GM23338 (cell line): ENCODE measurements at regions not wholly inside any gene's neighbourhood (a gene's known extent, or its start where the extent isn't known, plus 50 kb on each side); places are given as distances from the start of the nearest gene placed in this dataset.

ENCODE experiments used
- ATAC-seq: fragments of 200-7000 bp; cut with Tn5 transposase; 3 replicates; pipeline ENCODE4 v1.9.1; 2020
- DNase-seq: peaks from one replicate; pipeline ENCODE4 v3.0.0-alpha.2; 2015; ENCODE audit warnings: low spot score
- H2AFZ ChIP-seq: fragments of 200-600 bp; sonication (generic); 2 replicates; pipeline ENCODE4 v1.8.0; 2016; ENCODE audit warnings: antibody characterized with exemption, mild to moderate bottlenecking, moderate library complexity
- H3F3A ChIP-seq: fragments of 200-600 bp; sonication (generic); replicated peaks from 2 replicates; pipeline ENCODE4 v1.8.0; 2017; ENCODE audit warnings: antibody characterized with exemption, mixed run types, low read depth
- H3K27ac ChIP-seq: fragments of 200-600 bp; sonication (generic); 2 replicates; pipeline ENCODE4 v1.6.1; 2016; ENCODE audit warnings: low read depth
- H3K27me3 ChIP-seq: fragments of 200-600 bp; sonication (generic); 2 replicates; pipeline ENCODE4 v1.8.0; 2016; ENCODE audit warnings: mild to moderate bottlenecking, mixed run types, moderate library complexity; ENCODE audit not compliant: insufficient read depth
- H3K36me3 ChIP-seq: fragments of 200-600 bp; sonication (generic); 2 replicates; pipeline ENCODE4 v1.8.0; 2016; ENCODE audit warnings: mild to moderate bottlenecking; ENCODE audit not compliant: insufficient read depth
- H3K4me1 ChIP-seq: fragments of 200-600 bp; sonication (generic); 2 replicates; pipeline ENCODE4 v1.8.0; 2016; ENCODE audit warnings: mild to moderate bottlenecking, moderate library complexity; ENCODE audit not compliant: insufficient read depth
- H3K4me2 ChIP-seq: fragments of 200-600 bp; sonication (generic); 2 replicates; pipeline ENCODE4 v1.7.1; 2017; ENCODE audit warnings: mixed run types
- H3K4me3 ChIP-seq: fragments of 200-600 bp; sonication (generic); 2 replicates; pipeline ENCODE4 v1.6.1; 2016; ENCODE audit warnings: mixed run types
- H3K79me2 ChIP-seq: fragments of 200-600 bp; sonication (generic); replicated peaks from 2 replicates; pipeline ENCODE4 v1.8.0; 2017; ENCODE audit warnings: mild to moderate bottlenecking; ENCODE audit not compliant: insufficient read depth
- H3K9me2 ChIP-seq: fragments of 200-600 bp; sonication (generic); 2 replicates; pipeline ENCODE4 v1.8.0; 2017; ENCODE audit not compliant: insufficient read depth
- H4K20me1 ChIP-seq: fragments of 200-600 bp; sonication (generic); replicated peaks from 2 replicates; pipeline ENCODE4 v1.8.0; 2017; ENCODE audit warnings: mild to moderate bottlenecking; ENCODE audit not compliant: insufficient read depth
- H3K27ac Mint-ChIP-seq: 2 replicates; pipeline ENCODE4 v1.8.0; 2020; ENCODE audit warnings: inconsistent platforms, mild to moderate bottlenecking, moderate library complexity, mixed read lengths
- H3K27me3 Mint-ChIP-seq: 3 replicates; pipeline ENCODE4 v1.8.0; 2022; ENCODE audit warnings: low read depth, mild to moderate bottlenecking, moderate library complexity, mixed read lengths, inconsistent platforms; ENCODE audit not compliant: insufficient read depth, poor library complexity
- H3K36me3 Mint-ChIP-seq: 3 replicates; pipeline ENCODE4 v1.8.0; 2021; ENCODE audit warnings: low read depth, mild to moderate bottlenecking, inconsistent platforms, moderate library complexity, mixed read lengths
- H3K4me1 Mint-ChIP-seq: 3 replicates; pipeline ENCODE4 v1.8.0; 2020; ENCODE audit warnings: mild to moderate bottlenecking, inconsistent platforms, mixed read lengths
- H3K4me3 Mint-ChIP-seq: 3 replicates; pipeline ENCODE4 v1.8.0; 2021; ENCODE audit warnings: moderate library complexity, mild to moderate bottlenecking, inconsistent platforms, mixed read lengths
- H3K9me3 Mint-ChIP-seq: 3 replicates; pipeline ENCODE4 v1.8.0; 2020; ENCODE audit warnings: moderate library complexity, mild to moderate bottlenecking, inconsistent platforms, mixed read lengths
- CREB1 ChIP-seq: fragments of 250-450 bp; sonication (Bioruptor Pico); IDR thresholded peaks from 2 replicates; pipeline ENCODE4 v1.5.0; 2020; ENCODE audit warnings: low read depth, mild to moderate bottlenecking, moderate library complexity
- EZH2 ChIP-seq: fragments of 200-600 bp; sonication (generic); IDR thresholded peaks from one replicate; pipeline ENCODE4 v1.8.0; 2017; ENCODE audit warnings: antibody characterized with exemption, mild to moderate bottlenecking, low read depth; ENCODE audit not compliant: unreplicated experiment
- EZH2phosphoT487 ChIP-seq: fragments of 200-600 bp; sonication (generic); IDR thresholded peaks from one replicate; pipeline ENCODE4 v1.8.1; 2018; ENCODE audit warnings: antibody characterized with exemption; ENCODE audit not compliant: unreplicated experiment
- JUNB ChIP-seq: IDR thresholded peaks from one replicate; pipeline ENCODE4 v1.6.1; 2016; ENCODE audit warnings: antibody characterized with exemption; ENCODE audit not compliant: unreplicated experiment
- NANOG ChIP-seq: IDR thresholded peaks from 2 replicates; pipeline ENCODE4 v1.6.1; 2016; ENCODE audit warnings: antibody characterized with exemption, borderline replicate concordance
- POLR2AphosphoS5 ChIP-seq: IDR thresholded peaks from 2 replicates; pipeline ENCODE4 v1.6.1; 2016; ENCODE audit warnings: antibody characterized with exemption, low read depth
- ZNF331 ChIP-seq: fragments of 250-450 bp; sonication (Bioruptor Pico); IDR thresholded peaks from 2 replicates; pipeline ENCODE4 v1.5.0; 2020; ENCODE audit warnings: low read depth, mild to moderate bottlenecking, moderate library complexity
- TF ChIP-seq, protein P1 (sequence below): fragments of 250-450 bp; sonication (Bioruptor Pico); IDR thresholded peaks from 2 replicates; pipeline ENCODE4 v1.5.0; 2020; ENCODE audit warnings: mild to moderate bottlenecking, moderate library complexity
- TF ChIP-seq, protein P2 (sequence below): IDR thresholded peaks from 2 replicates; pipeline ENCODE4 v1.6.1; 2016; ENCODE audit warnings: antibody characterized with exemption

DNA sequence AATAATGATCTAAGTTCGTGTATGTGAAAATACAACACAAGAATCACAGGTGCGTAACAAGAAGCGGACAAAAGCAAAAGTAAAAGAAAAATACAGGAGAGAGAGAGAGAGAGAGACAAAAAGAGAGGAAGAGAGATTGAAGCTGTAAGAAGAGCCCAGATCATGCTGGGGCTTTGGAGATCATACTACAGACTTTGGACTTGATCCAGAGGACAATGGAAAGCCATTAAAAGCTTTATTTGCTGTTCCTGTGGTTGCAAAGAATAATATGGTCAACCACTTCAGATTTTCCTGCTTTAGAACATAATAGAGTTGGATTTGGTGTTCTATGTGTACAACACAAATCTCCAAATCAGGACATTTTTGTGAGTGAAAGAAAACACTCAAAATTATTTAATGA lies 561.4 kb downstream of the CAAP1 start:
- H3K27ac Mint-ChIP-seq = no peak overlapping the region
- no peaks in the 10 kb centered on the region for H3K36me3 Mint-ChIP-seq
- Histone ChIP-seq H3K27me3 (no peaks in the 10 kb centered on the region), H3K4me1 (0 out of 2 replicates have a peak, but pooled peaks cover 8% of the 10 kb centered on the region), H3K27ac (no peak overlapping the region), H3K9me2 (no peaks in the 10 kb centered on the region), H3F3A (no peaks in the 10 kb centered on the region), H3K79me2 (no peaks in the 10 kb centered on the region), H3K4me2 (no peak overlapping the region), H3K36me3 (no peaks in the 10 kb centered on the region), H4K20me1 (no peaks in the 10 kb centered on the region), H2AFZ (no peak overlapping the region), H3K4me3 (no peak overlapping the region)
- DNase-seq = no peak
- H3K9me3 Mint-ChIP-seq = no peaks in the 10 kb centered on the region
- peaks cover 13% of the 10 kb centered on the region; the same call in 2 of the 3 replicates for H3K4me1 Mint-ChIP-seq
- no peak for TF ChIP-seq EZH2phosphoT487
- TF ChIP-seq POLR2AphosphoS5 = no peak
- TF ChIP-seq NANOG = no peak
- no peak for TF ChIP-seq EZH2
- no peak for TF ChIP-seq ZNF331 (CRISPR knock-in tag)
- TF ChIP-seq, protein P1, sequence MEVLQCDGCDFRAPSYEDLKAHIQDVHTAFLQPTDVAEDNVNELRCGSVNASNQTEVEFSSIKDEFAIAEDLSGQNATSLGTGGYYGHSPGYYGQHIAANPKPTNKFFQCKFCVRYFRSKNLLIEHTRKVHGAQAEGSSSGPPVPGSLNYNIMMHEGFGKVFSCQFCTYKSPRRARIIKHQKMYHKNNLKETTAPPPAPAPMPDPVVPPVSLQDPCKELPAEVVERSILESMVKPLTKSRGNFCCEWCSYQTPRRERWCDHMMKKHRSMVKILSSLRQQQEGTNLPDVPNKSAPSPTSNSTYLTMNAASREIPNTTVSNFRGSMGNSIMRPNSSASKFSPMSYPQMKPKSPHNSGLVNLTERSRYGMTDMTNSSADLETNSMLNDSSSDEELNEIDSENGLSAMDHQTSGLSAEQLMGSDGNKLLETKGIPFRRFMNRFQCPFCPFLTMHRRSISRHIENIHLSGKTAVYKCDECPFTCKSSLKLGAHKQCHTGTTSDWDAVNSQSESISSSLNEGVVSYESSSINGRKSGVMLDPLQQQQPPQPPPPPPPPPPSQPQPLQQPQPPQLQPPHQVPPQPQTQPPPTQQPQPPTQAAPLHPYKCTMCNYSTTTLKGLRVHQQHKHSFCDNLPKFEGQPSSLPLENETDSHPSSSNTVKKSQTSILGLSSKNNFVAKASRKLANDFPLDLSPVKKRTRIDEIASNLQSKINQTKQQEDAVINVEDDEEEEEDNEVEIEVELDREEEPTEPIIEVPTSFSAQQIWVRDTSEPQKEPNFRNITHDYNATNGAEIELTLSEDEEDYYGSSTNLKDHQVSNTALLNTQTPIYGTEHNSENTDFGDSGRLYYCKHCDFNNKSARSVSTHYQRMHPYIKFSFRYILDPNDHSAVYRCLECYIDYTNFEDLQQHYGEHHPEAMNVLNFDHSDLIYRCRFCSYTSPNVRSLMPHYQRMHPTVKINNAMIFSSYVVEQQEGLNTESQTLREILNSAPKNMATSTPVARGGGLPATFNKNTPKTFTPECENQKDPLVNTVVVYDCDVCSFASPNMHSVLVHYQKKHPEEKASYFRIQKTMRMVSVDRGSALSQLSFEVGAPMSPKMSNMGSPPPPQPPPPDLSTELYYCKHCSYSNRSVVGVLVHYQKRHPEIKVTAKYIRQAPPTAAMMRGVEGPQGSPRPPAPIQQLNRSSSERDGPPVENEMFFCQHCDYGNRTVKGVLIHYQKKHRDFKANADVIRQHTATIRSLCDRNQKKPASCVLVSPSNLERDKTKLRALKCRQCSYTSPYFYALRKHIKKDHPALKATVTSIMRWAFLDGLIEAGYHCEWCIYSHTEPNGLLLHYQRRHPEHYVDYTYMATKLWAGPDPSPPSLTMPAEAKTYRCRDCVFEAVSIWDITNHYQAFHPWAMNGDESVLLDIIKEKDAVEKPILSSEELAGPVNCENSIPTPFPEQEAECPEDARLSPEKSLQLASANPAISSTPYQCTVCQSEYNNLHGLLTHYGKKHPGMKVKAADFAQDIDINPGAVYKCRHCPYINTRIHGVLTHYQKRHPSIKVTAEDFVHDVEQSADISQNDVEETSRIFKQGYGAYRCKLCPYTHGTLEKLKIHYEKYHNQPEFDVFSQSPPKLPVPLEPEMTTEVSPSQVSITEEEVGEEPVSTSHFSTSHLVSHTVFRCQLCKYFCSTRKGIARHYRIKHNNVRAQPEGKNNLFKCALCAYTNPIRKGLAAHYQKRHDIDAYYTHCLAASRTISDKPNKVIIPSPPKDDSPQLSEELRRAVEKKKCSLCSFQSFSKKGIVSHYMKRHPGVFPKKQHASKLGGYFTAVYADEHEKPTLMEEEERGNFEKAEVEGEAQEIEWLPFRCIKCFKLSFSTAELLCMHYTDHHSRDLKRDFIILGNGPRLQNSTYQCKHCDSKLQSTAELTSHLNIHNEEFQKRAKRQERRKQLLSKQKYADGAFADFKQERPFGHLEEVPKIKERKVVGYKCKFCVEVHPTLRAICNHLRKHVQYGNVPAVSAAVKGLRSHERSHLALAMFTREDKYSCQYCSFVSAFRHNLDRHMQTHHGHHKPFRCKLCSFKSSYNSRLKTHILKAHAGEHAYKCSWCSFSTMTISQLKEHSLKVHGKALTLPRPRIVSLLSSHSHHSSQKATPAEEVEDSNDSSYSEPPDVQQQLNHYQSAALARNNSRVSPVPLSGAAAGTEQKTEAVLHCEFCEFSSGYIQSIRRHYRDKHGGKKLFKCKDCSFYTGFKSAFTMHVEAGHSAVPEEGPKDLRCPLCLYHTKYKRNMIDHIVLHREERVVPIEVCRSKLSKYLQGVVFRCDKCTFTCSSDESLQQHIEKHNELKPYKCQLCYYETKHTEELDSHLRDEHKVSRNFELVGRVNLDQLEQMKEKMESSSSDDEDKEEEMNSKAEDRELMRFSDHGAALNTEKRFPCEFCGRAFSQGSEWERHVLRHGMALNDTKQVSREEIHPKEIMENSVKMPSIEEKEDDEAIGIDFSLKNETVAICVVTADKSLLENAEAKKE = no peak
- TF ChIP-seq CREB1 (CRISPR knock-in tag) = no peak
- TF ChIP-seq, protein P2, sequence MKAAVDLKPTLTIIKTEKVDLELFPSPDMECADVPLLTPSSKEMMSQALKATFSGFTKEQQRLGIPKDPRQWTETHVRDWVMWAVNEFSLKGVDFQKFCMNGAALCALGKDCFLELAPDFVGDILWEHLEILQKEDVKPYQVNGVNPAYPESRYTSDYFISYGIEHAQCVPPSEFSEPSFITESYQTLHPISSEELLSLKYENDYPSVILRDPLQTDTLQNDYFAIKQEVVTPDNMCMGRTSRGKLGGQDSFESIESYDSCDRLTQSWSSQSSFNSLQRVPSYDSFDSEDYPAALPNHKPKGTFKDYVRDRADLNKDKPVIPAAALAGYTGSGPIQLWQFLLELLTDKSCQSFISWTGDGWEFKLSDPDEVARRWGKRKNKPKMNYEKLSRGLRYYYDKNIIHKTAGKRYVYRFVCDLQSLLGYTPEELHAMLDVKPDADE = no peak
- TF ChIP-seq JUNB = no peak
- no peak overlapping the region for H3K4me3 Mint-ChIP-seq
- no peak for ATAC-seq
- H3K27me3 Mint-ChIP-seq = no peaks in the 10 kb centered on the region
